HepG2 (cell line): ENCODE measurements at regions not wholly inside any gene's neighbourhood (a gene's known extent, or its start where the extent isn't known, plus 50 kb on each side); places are given as distances from the start of the nearest gene placed in this dataset.

Experiments
- ATAC-seq: fragments of 200-7000 bp; cut with Tn5 transposase; 3 replicates; pipeline ENCODE4 v1.9.1; 2020; ENCODE audit warnings: mild to moderate bottlenecking, moderate library complexity
- BruUV-seq: library from RNA; stranded (reverse); fragments of 400-500 nt; replicated peaks from 2 replicates; lab custom pipeline; 2021; lab: Mats Ljungman, UMichigan
- CTCF ChIA-PET: fragments of 300-600 bp; formaldehyde crosslinking; extraction: SDS; loops from one replicate; lab custom pipeline; 2021; ENCODE audit warnings: low total read pairs, inconsistent platforms, low intra/inter-chr PET ratio; lab: Yijun Ruan, JAX
- POLR2A ChIA-PET: fragments of 350-600 bp; sonication (Branson Sonifier 250); formaldehyde crosslinking; loops from one replicate; lab custom pipeline; 2020; ENCODE audit warnings: antibody characterized with exemption, inconsistent platforms; lab: Yijun Ruan, JAX
- DNase-seq: peaks from one replicate; pipeline ENCODE4 v3.0.0-alpha.2; 2015; ENCODE audit warnings: low spot score
- FAIRE-seq: peaks from 3 replicates; lab custom pipeline; 2011; peaks lifted over from hg19 to GRCh38; lab: Jason Lieb, UNC
- H2AFZ ChIP-seq: one replicate; pipeline ENCODE4 v1.6.1; 2011; ENCODE audit warnings: low read length, inconsistent platforms
- H3K27ac ChIP-seq: fragments of 300-600 bp; 3 replicates; pipeline ENCODE4 v1.8.0; 2011; ENCODE audit warnings: mixed run types, mild to moderate bottlenecking, mixed read lengths, low read length, inconsistent platforms; ENCODE audit not compliant: insufficient read depth; ENCODE audit errors: extremely low read length
- H3K27me3 ChIP-seq, 2 experiments: fragments of 200-600 bp in 1 of 2; 2 replicates in 1 of 2; 3 replicates in 1 of 2; pipeline versions ENCODE4 v1.6.0 to v1.8.0; 2011; ENCODE audit warnings: low read length in 2 of 2, mild to moderate bottlenecking in 2 of 2, moderate library complexity in 2 of 2, inconsistent platforms in 1 of 2; ENCODE audit not compliant: insufficient read depth in 2 of 2, control insufficient read depth in 1 of 2
- H3K36me3 ChIP-seq, 2 experiments: fragments of 200-600 bp in 1 of 2; replicated peaks in 1 of 2; 2 replicates in 1 of 2; 3 replicates in 1 of 2; pipeline versions ENCODE4 v1.5.1 to v1.8.0; 2011; ENCODE audit warnings: low read length in 2 of 2, inconsistent platforms in 1 of 2; ENCODE audit not compliant: insufficient read depth in 2 of 2, control insufficient read depth in 1 of 2
- H3K4me1 ChIP-seq: 2 replicates; pipeline ENCODE4 v1.5.1; 2012; ENCODE audit warnings: low read length, inconsistent platforms; ENCODE audit not compliant: insufficient read depth
- H3K4me2 ChIP-seq: 2 replicates; pipeline ENCODE4 v1.6.0; 2011; ENCODE audit warnings: low read depth, low read length, inconsistent platforms
- H3K4me3 ChIP-seq, 3 experiments: fragments of 200-600 bp in 1 of 3; sonication (generic), shearing (Covaris generic) in 1 of 3; replicated peaks in 1 of 3; 2 replicates each; pipeline ENCODE4 v1.5.1; 2011 to 2016; ENCODE audit warnings: low read length in 3 of 3, inconsistent platforms in 2 of 3, low read depth in 2 of 3, mild to moderate bottlenecking in 2 of 3, control low read depth in 1 of 3, mixed read lengths in 1 of 3; ENCODE audit not compliant: insufficient read depth in 1 of 3
- H3K79me2 ChIP-seq: one replicate; pipeline ENCODE4 v1.6.1; 2011; ENCODE audit warnings: low read length, inconsistent platforms; ENCODE audit not compliant: insufficient read depth
- H3K9ac ChIP-seq: 2 replicates; pipeline ENCODE4 v1.6.0; 2011; ENCODE audit warnings: mild to moderate bottlenecking, low read depth, low read length, inconsistent platforms; ENCODE audit not compliant: insufficient read depth
- H3K9me3 ChIP-seq: 2 replicates; pipeline ENCODE4 v1.5.1; 2012; ENCODE audit warnings: mild to moderate bottlenecking, low read length
- H4K20me1 ChIP-seq: 2 replicates; pipeline ENCODE4 v1.6.0; 2011; ENCODE audit warnings: inconsistent platforms, mild to moderate bottlenecking, low read length, moderate library complexity; ENCODE audit not compliant: insufficient read depth
- CBX1 ChIP-seq: IDR thresholded peaks from one replicate; pipeline ENCODE4 v1.6.1; 2016; ENCODE audit warnings: antibody characterized with exemption, low read depth
- NFE2 ChIP-seq: sonication (generic); formaldehyde crosslinking; IDR thresholded peaks from 2 replicates; pipeline ENCODE4 v1.4.0; 2020; ENCODE audit warnings: missing genetic modification reagents
- NFIB ChIP-seq: sonication (generic); formaldehyde crosslinking; IDR thresholded peaks from 2 replicates; pipeline ENCODE4 v1.9.0; 2021; ENCODE audit warnings: missing genetic modification reagents, mild to moderate bottlenecking, borderline replicate concordance
- NR3C1 ChIP-seq: sonication (generic); formaldehyde crosslinking; IDR thresholded peaks from 2 replicates; pipeline ENCODE4 v1.4.0; 2020; ENCODE audit warnings: missing genetic modification reagents
- TMF1 ChIP-seq: sonication (generic); formaldehyde crosslinking; IDR thresholded peaks from 2 replicates; pipeline ENCODE4 v1.8.1; 2022; ENCODE audit warnings: low read depth, missing genetic modification reagents
- ZFAT ChIP-seq: sonication (generic); formaldehyde crosslinking; conservative IDR thresholded peaks from 2 replicates; pipeline ENCODE4 v1.8.1; 2023; ENCODE audit warnings: missing genetic modification reagents, inconsistent platforms
- ZNF143 ChIP-seq: sonication (generic); formaldehyde crosslinking; IDR thresholded peaks from 2 replicates; pipeline ENCODE4 v1.4.0; 2020; ENCODE audit warnings: missing genetic modification reagents
- ZNF430 ChIP-seq: sonication (generic); formaldehyde crosslinking; IDR thresholded peaks from 2 replicates; pipeline ENCODE4 v1.9.0; 2021; ENCODE audit warnings: mild to moderate bottlenecking, missing genetic modification reagents
- ZNF569 ChIP-seq: sonication (generic); formaldehyde crosslinking; IDR thresholded peaks from 2 replicates; pipeline ENCODE4 v1.5.0; 2020; ENCODE audit warnings: mild to moderate bottlenecking, missing genetic modification reagents, moderate library complexity, borderline replicate concordance
- WGBS: methylation state at CpG from one replicate; pipeline ENCODE4 v1.1.6; 2017; ENCODE audit warnings: low lambda C conversion rate; 5-methylcytosine and 5-hydroxymethylcytosine counted together
- in situ Hi-C: cut with HindIII; loops from 2 replicates; pipeline ENCODE4 v1.10.0; 2017; ENCODE audit warnings: low pct_unique_long_range_greater_than_20kb; ENCODE audit not compliant: extremely low pct_ligation_motif_present
- intact Hi-C: fragments of 100-400 bp; cut with micrococcal nuclease; formaldehyde crosslinking; loops from one replicate; pipeline ENCODE4 v1.10.0; 2022; ENCODE audit not compliant: unreplicated experiment
- TF ChIP-seq, protein P1 (sequence below): sonication (generic); formaldehyde crosslinking; IDR thresholded peaks from 2 replicates; pipeline ENCODE4 v1.8.0; 2022; ENCODE audit warnings: low read depth, missing genetic modification reagents
- TF ChIP-seq, protein P2 (sequence below): sonication (generic); formaldehyde crosslinking; IDR thresholded peaks from 2 replicates; pipeline ENCODE4 v1.5.0; 2020; ENCODE audit warnings: mild to moderate bottlenecking, low read depth, missing genetic modification reagents, borderline replicate concordance
- TF ChIP-seq, protein P3 (sequence below): sonication (generic); formaldehyde crosslinking; IDR thresholded peaks from 2 replicates; pipeline ENCODE4 v1.5.0; 2020; ENCODE audit warnings: missing genetic modification reagents

DNA sequence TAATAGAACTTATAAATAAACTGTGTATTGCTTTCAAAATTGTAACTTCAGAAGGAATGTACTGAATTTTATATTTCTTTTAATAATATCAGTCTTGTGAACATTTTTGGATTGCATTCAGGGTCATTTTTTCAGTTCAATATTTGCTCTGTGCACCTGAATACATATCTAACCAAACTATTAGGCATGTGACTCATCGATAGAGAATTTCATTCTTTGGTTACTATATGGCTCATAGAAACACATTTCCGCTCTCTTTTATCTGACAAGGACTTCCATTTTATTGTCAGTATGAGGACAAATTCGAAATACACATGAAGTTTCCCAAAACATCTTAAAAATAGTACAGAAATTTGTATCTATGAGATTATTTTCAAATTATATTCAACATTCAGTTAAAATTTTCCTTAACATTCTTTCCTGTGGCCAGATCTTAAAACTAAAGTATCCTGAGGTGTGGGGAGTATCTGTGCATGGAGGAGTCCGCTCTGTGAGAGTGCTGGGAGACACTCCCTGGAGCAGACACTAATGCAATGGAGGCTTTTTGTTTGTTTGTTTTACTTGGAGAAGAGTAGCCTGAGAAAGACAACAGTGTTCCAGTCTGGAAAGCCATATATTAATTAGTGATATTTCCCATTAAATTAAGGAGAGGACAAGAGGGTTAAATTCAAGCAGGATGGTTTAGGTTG is 483.6 kb downstream of the PCDH20 start (continued):
- TF ChIP-seq, protein P1, sequence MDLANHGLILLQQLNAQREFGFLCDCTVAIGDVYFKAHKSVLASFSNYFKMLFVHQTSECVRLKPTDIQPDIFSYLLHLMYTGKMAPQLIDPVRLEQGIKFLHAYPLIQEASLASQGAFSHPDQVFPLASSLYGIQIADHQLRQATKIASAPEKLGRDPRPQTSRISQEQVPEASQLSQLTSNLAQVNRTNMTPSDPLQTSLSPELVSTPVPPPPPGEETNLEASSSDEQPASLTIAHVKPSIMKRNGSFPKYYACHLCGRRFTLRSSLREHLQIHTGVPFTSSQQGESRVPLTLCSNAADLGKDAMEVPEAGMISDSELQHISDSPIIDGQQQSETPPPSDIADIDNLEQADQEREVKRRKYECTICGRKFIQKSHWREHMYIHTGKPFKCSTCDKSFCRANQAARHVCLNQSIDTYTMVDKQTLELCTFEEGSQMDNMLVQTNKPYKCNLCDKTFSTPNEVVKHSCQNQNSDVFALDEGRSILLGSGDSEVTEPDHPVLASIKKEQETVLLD (CRISPR knock-in tag) = no peak
- TF ChIP-seq, protein P2, sequence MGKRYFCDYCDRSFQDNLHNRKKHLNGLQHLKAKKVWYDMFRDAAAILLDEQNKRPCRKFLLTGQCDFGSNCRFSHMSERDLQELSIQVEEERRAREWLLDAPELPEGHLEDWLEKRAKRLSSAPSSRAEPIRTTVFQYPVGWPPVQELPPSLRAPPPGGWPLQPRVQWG (CRISPR knock-in tag) = no peak
- TF ChIP-seq ZNF569 (CRISPR knock-in tag) (no peak), NFIB (CRISPR knock-in tag) (no peak)

DNA sequence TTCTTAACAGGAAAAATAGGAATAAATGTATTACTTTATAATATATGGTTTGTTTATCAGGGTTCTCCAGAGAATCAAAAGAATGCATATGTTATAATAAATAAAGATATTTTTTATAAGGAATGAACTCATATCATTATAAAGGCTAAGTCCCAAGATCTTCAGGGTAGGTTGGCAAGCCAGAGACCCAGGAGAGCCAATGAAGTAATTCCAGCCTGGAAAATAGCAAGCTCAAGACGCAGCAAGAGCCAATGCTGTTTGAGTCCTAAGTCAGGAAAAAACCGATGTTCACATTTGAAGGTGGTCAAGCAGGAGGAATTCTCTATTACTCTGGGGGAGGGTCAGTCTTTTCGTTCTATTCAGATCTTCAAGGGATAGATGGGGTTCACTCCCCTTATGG is 490.0 kb downstream of the PCDH20 start:
- 3% methylated on average over 3 of the region's 3 CpGs for WGBS
- H3K4me2 ChIP-seq = no peak overlapping the region
- H3K4me1 ChIP-seq = no peaks in the 10 kb centered on the region
- no peaks in the 10 kb centered on the region for H3K79me2 ChIP-seq
- BruUV-seq = no TSS peak
- intact Hi-C loops = no loop called here
- no peaks in the 10 kb centered on the region for H3K36me3 ChIP-seq
- H3K9ac ChIP-seq = no peak overlapping the region
- H2AFZ ChIP-seq = no peak overlapping the region
- no peak for ATAC-seq
- no peak overlapping the region for H3K27ac ChIP-seq
- TF ChIP-seq ZFAT (CRISPR knock-in tag) = no peak
- TF ChIP-seq CBX1 = no peak
- no peak for TF ChIP-seq NR3C1 (CRISPR knock-in tag)
- TF ChIP-seq, protein P3, sequence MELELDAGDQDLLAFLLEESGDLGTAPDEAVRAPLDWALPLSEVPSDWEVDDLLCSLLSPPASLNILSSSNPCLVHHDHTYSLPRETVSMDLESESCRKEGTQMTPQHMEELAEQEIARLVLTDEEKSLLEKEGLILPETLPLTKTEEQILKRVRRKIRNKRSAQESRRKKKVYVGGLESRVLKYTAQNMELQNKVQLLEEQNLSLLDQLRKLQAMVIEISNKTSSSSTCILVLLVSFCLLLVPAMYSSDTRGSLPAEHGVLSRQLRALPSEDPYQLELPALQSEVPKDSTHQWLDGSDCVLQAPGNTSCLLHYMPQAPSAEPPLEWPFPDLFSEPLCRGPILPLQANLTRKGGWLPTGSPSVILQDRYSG (CRISPR knock-in tag) = no peak
- no peak for TF ChIP-seq ZNF143
- TF ChIP-seq ZNF430 (CRISPR knock-in tag) = no peak
- TF ChIP-seq NFE2 (CRISPR knock-in tag) = no peak
- no peak for TF ChIP-seq TMF1
- H4K20me1 ChIP-seq = no peaks in the 10 kb centered on the region
- in situ Hi-C loops = no loop called here
- no peaks in the 10 kb centered on the region for H3K27me3 ChIP-seq
- ChIA-PET CTCF (no interaction called here), POLR2A (no interaction called here)
- H3K4me3 ChIP-seq = no peak overlapping the region
- H3K9me3 ChIP-seq = no peaks in the 10 kb centered on the region
- no peak for FAIRE-seq
- no peak for DNase-seq
